22Rv1 (cell line): ENCODE measurements at regions not wholly inside any gene's neighbourhood (a gene's known extent, or its start where the extent isn't known, plus 50 kb on each side); places are given as distances from the start of the nearest gene placed in this dataset.

Experiments
- ZFX ChIP-seq: fragments of 450-650 bp; IDR thresholded peaks from 2 replicates; pipeline ENCODE4 v1.6.1; 2017; ENCODE audit warnings: antibody characterized with exemption, borderline replicate concordance
- TF ChIP-seq, protein P1 (sequence below): fragments of 450-650 bp; IDR thresholded peaks from 2 replicates; pipeline ENCODE4 v1.5.1; 2017; ENCODE audit warnings: mild to moderate bottlenecking

DNA sequence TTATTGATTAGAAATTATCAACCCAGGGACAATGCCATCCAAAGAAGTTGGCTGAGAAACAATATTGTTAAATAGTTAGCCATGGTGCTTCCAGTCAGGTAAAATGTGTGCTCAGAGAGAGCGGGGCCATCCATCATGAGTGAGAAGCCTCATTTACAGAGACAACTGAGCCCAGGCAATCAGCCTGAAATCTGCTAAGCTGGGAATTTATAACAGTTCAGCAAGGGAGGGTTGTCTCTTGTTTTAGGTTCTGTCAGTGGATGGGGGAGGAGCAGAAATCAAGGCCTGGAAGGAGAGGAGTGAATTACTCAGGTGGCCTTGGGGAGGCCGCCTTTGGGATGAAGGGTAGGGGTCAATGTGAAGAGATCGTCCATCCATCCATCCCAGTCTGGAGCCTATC is 102.5 kb upstream of the ST8SIA3 start:
- TF ChIP-seq, protein P1, sequence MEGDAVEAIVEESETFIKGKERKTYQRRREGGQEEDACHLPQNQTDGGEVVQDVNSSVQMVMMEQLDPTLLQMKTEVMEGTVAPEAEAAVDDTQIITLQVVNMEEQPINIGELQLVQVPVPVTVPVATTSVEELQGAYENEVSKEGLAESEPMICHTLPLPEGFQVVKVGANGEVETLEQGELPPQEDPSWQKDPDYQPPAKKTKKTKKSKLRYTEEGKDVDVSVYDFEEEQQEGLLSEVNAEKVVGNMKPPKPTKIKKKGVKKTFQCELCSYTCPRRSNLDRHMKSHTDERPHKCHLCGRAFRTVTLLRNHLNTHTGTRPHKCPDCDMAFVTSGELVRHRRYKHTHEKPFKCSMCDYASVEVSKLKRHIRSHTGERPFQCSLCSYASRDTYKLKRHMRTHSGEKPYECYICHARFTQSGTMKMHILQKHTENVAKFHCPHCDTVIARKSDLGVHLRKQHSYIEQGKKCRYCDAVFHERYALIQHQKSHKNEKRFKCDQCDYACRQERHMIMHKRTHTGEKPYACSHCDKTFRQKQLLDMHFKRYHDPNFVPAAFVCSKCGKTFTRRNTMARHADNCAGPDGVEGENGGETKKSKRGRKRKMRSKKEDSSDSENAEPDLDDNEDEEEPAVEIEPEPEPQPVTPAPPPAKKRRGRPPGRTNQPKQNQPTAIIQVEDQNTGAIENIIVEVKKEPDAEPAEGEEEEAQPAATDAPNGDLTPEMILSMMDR, result no peak
- no peak for TF ChIP-seq ZFX
